GM18858 (cell line): ENCODE measurements at regions not wholly inside any gene's neighbourhood (a gene's known extent, or its start where the extent isn't known, plus 50 kb on each side); places are given as distances from the start of the nearest gene placed in this dataset.

Experiments used
- ATAC-seq: cut with Tn5 transposase; IDR thresholded peaks from one replicate; pipeline ENCODE4 v1.9.1; 2021; ENCODE audit not compliant: unreplicated experiment

DNA sequence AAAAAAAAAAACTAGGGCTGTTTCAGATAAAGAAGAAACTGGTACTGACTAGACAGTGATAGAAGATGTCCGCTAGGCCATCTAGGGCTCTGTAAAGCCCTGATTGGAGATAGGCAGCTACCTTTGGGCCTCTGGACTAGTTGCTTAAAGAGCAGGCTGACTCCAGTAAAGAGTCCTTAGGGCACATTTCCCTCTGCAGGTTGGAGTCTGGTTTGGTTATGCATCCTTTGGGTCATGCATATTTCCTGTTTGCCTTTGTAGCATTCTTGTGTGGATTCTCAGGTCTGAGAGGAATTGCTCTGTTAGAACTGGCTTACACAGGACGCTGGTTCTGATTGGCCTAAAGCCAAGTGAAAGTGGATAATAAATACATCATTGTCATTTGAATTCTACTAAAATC, 165.5 kb upstream of the LRRN1 start:
- ATAC-seq, result no peak

DNA sequence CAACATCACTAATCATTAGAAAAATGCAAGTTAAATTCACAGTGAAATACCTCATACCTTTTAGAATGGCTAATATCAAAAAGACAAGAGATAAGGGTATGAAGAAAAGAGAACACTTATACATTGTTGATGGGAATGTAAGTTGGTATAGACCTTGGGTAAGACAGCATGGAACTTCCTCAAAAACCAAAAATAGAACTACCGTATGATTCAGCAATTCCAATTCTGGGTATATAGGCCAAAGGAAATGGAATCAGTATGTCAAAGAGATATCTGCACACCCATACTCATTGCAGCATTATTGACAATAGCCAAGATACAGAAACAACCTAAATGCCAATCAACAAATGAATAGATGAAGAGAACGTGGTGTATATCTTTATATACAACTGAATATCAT, 166.8 kb upstream of the LRRN1 start:
- no peak for ATAC-seq

DNA sequence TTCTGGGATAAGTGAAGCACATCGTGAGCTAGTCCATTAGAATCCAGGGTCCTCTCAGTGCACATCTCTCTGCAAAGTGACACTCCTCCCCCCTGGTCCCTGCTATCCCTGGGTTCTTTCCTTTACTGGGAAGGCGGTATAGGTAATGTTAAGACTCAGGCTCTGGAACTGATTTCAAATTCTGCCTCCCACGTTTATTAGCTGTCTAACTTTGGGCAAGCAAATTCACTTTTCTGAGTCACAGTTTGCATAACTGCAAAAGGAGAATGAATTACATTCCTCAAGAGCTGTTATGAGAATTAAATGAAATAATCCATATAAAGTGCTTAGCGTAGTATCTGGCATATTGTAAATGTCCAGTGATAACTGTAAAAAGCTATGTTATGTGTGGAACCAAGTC, 168.1 kb upstream of the LRRN1 start:
- ATAC-seq, result no peak

DNA sequence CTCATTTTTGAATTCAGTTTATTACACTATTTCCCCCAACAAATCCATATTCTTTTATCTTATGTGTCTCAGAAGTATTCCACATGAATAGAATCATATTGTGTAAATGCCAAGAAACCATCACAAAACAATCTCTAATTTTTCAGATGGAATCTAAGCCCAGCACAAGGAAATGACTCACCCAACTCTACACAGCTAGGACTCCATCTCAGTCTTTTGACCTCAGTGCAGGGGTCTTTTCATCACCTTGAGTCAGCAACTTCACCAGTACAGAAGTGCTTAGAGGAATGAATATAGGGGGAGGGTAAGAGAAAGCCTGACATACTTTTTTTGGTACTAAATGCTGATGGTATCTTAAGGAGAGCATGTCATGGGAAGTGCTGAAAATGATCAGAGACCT, 169.3 kb upstream of the LRRN1 start:
- ATAC-seq, result no peak

DNA sequence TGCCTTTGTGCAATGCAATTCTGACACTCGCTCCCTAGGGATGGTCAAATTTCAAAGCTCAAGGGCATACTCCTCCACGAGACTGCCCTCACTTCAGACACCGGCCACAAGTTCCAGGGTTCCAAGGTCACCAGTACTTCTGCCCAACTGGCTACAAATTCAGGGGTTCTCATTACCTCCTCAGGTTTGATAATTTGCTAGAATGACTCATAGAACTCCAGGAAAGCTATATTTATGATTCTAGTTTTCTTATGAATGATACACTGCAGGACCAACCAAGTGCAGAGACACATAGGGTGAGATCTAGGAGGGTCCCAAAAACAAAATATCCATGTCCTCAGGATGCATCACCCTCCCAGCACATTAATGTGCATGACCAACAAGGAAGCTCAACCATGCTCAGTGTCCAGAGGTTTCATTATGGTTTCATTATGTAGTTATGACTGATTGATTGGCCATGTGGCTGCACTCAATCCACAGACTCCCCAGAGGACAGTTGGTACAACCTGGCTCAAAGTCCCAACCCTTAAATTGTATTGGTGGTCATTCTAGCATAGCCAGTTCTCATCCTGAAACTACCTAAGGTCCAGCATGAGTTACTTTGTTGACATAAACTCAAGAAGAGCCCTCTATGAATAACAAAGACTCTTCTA, 170.4 kb upstream of the LRRN1 start:
- peak; percentile 60 for ATAC-seq

DNA sequence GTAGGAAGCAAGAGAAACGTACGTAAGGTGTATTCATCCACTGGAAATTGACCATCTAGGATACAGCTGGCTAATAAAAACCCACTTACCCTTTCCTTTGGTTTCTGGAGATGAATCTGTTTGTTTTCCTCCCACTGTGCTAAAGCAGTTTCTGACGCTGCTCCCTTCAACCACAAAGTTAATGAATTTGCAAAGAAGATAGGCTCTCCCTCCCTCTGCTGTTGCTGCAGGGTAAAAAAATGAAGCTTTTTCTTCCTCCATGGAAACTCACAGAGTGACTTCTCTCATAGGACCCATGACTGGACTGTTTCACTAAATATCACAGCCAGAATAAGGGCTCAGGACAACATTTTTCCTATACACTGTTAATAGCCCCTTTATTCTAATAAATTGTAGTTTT, 172.1 kb upstream of the LRRN1 start:
- ATAC-seq, result no peak

DNA sequence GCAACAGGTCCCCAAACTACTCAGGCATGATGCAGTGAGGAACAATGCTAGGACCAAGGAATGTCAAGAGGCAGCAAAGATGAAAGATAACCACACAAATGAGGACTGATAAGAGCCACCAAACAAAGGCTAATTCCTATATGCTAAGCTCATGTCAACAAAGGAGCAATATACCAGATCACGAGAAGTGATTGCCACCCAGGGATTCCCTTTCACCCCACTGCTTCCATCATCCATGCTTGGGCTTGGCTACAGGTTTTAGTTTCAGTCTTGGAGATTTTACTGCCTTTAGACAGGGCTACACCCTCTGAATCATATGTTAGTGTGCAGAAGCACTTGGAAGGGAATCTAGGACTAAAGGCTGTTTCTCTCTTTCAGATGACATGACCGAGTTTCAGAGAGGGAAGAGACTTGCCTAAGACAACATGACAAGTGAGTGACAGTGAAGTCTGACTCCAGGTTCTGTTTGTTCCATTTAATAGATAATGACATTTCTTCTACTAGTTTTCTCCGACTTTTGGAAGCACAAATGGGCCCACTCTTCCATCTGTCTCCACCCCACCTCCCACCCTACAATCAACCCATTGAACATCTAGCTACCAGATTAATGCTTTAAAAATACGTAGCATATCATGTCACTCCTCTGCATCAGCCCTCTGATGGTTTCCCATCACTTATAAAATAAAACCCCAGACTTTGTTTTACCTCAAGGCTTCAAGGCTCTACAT, 173.5 kb upstream of the LRRN1 start:
- ATAC-seq, result no peak

DNA sequence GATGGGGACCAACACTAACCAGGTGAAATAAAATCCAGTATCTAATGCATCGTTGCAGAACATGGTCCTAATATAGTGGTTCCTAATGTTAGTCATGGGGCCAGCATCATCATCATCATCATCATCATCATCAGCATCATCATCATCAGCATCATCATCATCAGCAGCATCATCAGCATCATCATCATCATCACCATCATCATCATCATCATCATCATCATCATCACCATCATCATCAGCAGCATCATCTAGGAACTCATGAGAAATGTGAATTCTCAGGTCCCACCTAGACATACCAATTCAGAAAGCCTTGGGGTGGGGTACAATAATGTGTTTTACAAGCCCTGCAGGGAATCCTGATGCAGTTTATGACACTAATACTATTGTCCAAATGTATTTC, 179.4 kb upstream of the LRRN1 start:
- ATAC-seq, result no peak

DNA sequence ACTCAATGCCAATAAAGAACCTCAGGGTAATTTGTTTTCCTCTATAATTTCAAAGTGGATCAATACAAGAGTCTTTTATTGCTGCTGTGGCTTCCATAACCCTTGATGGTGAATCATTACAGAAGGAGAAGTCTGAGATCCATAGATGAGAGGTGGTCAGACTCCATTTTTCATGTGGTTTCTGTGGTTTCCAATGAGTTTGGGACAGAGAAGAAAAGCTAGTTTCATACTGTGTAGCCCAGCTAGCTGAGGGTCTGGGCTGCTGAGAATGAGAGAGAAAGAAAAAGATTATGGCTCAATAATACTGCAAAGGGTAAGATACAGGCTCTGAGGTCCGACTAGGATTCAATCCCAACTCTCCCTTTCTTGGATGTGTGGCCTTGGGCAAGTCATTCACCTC, 180.6 kb upstream of the LRRN1 start:
- no peak for ATAC-seq

DNA sequence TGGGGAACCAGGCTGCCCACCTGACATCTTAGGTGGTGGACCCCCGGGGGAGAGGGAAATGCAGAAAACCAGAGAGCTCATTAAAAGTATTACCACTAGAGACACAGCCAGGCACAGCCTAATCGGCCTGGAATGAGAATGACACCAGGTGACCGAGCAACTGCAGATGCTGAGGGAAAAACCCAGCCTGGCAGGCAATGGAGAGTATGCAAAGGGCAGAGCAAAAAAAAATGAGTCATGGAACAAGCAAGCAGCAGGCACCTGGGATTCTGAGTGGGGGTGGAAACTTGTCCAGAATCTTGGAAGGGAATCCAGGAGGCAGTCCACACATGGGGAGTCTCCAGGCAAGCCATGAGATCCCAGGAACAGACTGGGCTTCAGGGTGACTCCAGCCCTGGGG, 183.7 kb upstream of the LRRN1 start:
- no peak for ATAC-seq

DNA sequence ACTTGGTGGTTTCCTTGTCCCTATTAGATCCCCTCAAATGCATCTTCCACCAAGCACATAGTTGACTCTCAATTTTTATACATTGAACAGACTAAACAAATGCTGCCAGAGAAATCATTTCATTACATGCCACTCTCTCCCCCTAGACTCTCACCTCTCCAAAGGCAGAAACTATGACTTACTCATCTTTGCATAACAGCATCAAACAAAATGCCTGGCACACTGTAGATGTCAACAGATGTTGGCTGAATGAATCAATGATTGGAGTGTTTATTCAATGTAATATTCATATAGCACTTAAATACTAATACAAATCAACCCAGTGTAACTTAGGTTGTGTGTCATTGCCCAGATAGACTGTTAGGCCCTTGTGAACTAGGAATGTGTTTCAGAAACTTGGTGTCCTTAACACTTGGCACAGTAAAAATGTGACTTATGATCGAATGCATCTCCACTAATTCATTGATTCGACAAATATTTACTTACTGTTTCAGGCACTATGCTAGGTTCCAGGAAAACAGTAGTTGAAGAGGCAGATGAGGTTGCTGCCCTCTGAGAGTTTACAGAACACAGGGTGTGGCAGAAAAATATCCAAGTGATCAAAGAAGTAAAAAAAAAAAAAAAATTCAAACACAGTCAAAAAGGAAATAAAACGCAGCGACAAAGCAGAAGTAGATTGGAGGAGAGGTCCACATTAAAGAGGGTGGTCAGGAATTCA, 188.5 kb upstream of the LRRN1 start:
- no peak for ATAC-seq

DNA sequence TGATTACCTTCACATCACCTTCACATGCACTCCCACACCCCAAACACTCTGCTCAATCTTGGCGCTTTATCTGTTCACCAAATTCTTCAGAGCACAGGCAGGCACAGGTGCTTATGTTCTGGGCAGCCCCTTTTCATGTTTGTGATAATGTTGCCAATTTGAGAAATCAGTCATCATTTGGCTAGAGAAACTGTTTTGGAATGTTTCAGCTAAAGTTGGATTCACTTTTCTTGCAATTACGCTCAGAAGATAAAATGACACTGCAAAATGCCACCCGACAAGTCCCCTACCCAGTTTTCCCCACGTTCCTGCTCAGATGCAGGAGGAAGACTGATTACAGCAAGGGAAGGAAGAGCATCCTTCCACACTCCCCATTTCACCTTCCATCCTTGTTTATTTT, 192.9 kb upstream of the LRRN1 start:
- no peak for ATAC-seq

DNA sequence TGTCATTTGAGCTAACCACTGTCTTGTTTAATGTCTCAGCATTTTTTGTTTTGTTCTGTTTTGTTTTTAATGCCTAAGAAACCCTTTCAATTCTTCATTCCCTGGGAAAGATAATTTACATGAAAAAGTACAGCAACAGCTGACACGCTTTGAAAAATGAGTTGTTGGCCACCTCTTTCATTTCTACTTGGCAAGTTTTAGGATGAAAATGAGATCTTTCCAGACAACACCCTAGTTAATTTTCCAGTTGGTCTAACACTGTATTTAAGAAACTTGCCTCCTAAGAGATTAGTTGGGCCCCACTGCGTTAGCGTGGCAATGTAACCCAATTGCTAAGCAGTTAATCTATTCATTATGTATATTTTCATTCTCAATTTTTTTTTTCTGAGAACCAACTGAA, 194.0 kb upstream of the LRRN1 start:
- no peak for ATAC-seq

DNA sequence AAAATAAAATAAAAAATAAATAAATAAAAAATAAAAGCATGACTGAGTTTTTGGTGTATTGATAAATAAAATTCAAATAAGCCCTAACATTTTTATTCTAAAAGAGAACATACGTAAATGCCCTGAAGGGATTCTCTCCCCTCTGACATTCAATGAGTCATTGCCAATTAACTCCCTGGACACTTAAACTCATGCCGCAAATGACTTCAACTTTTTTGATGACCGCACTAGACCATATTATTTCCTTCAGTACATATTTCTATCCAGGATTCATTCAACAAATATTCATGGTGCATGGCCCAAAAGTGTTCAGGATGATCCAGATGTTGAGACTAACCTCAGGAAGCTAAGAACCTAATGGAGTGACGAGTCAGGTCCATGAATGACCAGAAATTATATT, 195.9 kb upstream of the LRRN1 start:
- no peak for ATAC-seq

DNA sequence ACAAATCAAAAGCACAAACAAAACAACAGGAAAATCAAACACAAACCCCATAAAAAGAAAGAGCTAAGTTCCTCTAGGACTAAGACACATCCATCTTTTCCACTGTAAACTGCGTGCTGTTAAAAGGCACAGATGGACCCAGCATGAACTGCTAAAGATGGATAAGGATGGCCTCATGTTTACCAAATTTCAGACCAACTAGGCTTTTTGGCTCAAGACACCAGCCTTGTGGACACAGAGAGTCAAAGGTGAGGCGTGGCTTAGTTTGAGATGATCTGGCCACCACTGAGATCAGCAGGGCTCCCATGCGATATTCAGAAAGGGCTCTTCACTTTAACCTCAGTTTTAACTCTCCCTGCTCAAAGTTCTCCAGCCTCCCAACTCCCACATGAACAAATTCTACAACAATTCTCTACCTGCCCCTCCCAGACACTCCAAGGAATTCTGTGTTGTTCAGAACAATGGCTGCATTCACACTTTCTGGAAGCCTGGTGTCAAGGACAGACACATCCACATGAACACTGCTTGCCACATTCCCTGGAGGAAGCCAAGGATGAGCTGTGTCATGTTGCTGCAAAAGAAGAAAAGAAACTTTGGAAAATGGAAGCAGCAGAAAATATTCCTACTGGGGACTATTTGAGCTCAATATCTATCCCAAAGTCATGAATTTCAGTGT, 198.4 kb upstream of the LRRN1 start:
- ATAC-seq, result no peak

DNA sequence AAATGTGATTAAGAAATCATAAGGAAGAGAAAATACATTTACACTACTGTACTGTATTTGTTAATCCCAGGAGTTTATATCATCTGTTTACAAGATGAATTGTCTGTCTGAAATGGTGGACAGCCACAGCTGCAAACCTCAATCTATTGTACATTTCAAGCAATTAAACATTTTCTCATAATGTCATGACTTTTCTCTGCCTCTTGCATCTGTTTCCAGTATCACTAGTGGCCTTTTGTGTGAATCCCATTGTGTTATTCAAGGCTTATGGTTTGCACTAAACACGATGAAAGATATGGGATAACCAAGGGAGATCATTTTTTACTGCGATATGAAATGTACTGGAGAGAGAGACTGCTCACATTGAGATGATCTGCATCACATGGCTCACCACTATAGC, 200.2 kb upstream of the LRRN1 start:
- no peak for ATAC-seq

DNA sequence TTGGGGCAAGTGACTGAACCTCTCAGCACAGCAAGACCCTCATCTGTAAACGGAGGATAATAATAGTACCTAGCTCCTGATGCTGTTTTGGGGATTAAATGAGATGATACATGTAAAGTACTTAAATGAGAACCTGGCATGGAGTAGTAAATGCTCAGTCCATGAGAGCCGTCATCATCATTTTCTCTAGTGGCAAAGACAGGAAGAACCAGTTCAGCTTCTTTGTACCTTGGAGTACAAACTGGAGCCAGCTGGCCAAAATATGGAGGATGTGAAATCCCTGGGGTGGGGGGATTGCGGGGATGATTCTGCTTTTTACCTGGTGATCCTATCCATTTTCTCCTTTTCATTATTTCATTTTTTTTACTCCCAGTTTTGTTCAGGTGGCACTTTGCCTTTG, 204.2 kb upstream of the LRRN1 start:
- ATAC-seq, result no peak

DNA sequence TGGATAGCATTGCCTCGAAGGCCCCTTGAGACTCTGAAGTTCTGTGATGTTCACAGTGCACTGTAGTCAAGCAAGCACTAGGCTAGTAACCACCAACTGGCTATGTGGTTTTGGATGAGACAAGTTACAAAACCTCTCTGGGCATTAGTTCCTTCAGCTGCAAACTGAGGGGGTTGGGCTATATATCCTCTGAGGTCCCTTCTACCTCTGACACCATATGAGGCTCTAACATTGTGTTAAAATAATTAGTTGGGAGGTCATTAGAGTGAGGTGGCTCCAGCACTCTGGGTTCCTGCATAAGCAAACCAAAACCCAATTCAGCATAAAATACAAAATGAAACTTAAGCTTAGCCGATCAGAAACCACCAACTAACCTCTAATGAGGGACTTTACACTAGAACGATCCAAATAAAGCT, 209.5 kb upstream of the LRRN1 start:
- peak; percentile 80 for ATAC-seq

DNA sequence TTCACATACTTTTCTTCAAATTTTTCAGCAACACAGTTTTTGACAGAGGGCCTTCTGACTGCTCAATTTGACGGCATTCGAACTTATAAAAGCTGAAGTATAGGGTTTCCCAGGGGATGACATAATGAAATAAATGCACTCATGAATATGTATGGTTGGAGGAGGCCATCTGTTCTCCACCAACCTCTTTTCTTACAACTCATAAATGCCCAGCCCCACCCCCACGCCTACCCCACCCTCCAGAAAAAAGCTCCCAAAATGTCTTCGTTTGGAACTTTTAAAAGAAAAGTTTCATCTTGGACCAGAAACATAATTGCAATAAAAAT, 211.6 kb upstream of the LRRN1 start:
- ATAC-seq, result no peak

DNA sequence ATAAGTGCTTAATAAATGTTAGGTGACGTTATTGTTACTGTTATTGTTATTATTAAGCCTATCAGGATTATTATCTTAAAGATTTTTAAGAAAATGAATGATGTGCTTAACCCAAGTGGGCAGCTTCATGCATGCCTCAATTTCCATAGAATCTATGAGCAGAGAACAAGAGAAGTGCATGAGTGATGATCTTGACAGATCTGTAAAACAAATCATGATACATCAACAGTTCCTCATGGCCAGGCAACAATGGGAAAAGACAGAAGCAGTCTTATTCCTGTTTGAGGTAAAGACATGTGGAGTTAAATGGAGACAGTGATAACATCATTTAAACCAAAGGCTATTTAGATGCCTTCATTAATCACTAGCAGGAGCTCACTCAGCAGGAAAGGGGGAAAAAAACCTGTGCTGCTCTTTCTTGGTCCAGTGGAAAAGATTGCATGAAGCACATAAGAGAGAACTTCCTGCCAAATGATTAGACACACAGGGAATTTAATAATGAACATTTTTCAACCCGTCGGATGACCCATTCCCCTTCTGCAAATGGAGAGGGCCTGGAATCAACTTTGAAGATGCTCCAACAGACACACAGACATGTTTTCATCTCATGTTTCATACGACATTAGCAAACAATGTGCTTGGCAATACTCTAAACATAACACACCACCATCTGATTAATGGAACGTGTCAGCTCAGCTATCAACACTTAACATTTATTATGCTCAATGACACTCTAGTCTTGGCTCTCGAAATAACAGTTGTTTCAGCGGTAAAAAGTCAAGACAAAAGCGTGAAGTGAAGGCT, 212.2 kb upstream of the LRRN1 start:
- no peak for ATAC-seq

DNA sequence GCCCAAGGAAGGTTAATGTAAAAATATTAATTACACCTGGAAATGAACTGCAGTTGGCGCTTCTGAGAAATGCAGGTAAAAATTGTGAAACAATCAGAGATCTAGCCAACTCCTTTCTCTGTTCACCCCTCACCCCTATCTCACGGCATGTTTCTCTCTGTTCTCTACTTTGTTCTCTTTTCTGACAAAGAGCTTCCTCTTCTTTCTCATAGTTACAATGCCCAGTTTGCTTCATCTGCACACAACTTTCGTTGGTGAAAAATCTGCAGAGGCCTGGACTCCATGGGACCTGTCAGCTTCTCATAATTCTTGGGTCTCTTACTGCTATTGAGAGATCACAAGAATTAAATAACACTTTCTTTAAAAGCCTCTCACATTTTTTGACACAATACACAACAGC, 212.9 kb upstream of the LRRN1 start:
- ATAC-seq, result no peak
